Middle frontal gyrus (tissue), 1 donor: ENCODE measurements at regions not wholly inside any gene's neighbourhood (a gene's known extent, or its start where the extent isn't known, plus 50 kb on each side); places are given as distances from the start of the nearest gene placed in this dataset.
"Not testable (repeated sequence)": the region's sequence is repeated elsewhere in the genome, so short reads cannot be mapped to it uniquely, and the experiment has no call there.

ENCODE experiments used
- DNase-seq: peaks from one replicate; pipeline ENCODE4 v3.0.0-alpha.2; 2015; ENCODE audit warnings: low spot score; ENCODE audit errors: extremely low spot score

DNA sequence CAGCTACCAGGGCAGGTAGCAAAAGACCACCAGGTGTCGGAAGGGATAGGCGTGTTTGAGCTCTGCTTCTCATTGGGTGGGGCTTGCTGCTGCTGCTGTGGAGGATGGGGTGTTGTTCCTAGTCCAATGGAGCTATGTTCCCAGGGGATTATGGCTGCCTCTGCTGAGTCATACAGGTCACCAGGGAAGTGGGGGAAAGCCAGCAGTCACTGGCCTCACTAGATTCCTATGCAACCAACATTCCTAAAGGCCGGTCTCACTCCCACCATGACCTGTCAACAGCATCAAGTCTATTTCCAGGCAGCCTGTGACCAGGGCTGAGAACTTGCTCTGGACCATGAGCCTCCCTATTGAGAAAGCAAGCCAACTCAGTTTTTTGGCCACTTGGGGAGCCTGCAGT, 1160.8 kb downstream of the REEP3 start:
- DNase-seq, result no peak

DNA sequence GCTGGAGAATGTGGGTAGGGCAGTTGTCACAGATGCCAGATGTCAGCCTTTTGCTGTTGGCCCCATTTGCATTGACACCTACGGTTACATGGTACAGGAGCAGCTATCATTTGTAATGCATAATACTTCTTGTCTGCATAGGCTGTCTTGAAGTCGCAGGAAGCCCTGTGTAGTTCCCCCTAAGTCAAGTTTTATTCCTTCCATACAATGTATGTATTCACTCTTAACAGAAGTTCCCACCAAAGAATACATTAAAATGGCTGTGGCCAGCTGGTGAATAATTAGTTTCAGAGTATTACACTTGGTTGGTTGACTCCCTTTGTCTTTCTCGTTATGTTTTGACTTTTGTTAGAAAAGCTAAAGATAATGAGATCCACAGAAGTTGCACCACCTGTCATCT, 1169.0 kb downstream of the REEP3 start:
- no peak for DNase-seq

DNA sequence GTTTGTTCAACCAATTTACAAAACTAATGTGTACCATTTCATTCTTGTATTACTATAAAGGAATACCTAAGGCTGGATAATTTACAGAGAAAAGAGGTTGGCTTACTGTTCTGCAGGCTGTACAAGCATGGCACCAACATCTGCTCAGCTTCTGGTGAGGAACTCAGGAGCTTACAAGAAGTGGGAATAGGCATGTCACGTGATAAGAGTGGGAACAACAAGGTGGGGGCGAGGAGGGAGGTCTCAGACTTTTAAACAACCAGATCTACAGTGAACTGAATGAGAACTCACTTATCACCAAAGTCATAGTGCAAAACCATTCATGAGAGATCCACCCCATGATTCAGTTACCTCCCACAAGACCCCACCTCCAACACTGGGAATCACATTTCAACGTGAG, 1178.0 kb downstream of the REEP3 start:
- DNase-seq, result no peak

- not testable (repeated sequence) for DNase-seq
Observed at GRCh38 chr10:64702086-64702485, 1180.9 kb downstream of the REEP3 start.

DNA sequence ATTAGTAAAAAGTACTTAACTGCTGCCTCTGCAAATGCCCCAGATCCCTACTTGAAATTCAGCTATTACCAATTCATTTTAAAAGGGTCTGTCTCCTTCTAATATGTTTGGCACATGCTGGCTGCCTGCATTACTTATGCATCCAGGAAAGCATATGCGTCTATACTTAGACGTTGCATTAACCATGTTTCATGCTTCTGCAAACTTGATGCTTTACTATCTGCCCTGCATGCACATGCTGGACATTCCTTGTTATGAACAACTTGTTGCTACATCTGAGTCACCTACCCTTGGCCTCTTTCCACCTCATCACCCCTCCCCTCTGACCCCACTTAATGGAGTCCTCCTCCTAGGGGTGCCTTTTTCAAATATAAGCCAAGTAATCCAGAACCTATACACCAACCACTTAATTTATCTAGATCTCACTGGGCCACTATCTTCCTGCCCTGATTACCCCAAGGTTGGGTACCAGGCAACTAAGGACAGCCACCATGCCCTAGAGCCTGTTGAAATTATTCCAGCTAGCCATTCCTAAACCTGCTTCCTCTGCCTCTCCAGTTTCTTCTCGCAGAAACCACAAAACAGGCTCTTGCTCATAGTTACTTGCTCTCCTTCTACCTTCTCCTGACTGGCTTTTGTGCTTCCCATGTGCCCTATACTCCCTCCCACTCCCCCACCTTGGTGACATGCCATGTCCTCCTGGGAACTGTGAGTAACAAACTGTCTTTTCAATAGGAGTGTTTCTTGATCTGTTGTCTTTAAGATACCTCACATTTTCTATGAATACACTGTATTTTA, 1187.9 kb downstream of the REEP3 start:
- DNase-seq, result no peak

- DNase-seq, result no peak
Observed at GRCh38 chr10:64726466-64726865, 1205.3 kb downstream of the REEP3 start.

DNA sequence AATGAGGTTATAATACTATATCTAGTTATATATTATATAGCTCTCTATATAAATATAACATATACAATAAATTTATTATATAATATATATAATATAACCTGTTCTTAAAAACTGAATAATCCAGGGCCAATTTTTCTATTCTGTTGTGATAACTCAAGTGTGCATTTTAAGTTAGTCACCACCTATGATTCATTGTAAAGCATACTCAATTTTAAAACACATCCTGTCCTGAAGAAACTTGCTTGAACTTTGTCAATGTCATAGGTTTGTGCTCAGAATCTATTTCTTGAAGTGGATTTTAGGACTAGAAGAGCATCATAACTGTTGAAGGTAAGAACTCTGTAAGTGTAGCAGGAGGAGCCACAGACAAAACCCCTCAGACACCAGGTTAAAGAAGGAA, 1209.8 kb downstream of the REEP3 start:
- DNase-seq, result no peak

- no peak for DNase-seq
Observed at GRCh38 chr10:64732372-64732957, 1211.3 kb downstream of the REEP3 start.

GRCh38 chr10:64733980-64734379, 1212.8 kb downstream of the REEP3 start:
- no peak for DNase-seq

- DNase-seq, result no peak
Observed at GRCh38 chr10:64738462-64738861, 1217.3 kb downstream of the REEP3 start.

- DNase-seq, result no peak
Observed at GRCh38 chr10:64745565-64745964, 1224.4 kb downstream of the REEP3 start.

DNA sequence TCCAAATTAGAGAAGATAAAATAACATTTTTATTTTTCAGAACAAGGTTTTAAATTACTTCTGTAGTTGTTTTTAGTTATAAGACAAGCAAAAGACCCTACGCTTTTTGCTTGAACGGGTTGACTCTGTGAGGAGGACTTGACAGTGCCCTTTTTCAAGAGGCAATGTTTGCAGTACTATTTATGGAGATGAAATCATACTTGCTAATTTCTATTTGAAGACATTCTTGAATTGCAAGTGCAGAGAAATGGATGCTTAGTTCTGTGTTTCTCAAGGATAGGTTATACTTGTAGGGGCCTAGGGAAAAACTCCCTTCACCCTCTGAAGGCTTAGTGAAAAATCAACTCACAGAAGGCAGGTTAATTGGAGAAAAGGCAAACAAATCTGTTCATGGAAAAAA, 1229.5 kb downstream of the REEP3 start:
- no peak for DNase-seq

GRCh38 chr10:64753516-64753915, 1232.3 kb downstream of the REEP3 start:
- DNase-seq, result no peak

GRCh38 chr10:64760371-64760770, 1239.2 kb downstream of the REEP3 start:
- no peak for DNase-seq

DNA sequence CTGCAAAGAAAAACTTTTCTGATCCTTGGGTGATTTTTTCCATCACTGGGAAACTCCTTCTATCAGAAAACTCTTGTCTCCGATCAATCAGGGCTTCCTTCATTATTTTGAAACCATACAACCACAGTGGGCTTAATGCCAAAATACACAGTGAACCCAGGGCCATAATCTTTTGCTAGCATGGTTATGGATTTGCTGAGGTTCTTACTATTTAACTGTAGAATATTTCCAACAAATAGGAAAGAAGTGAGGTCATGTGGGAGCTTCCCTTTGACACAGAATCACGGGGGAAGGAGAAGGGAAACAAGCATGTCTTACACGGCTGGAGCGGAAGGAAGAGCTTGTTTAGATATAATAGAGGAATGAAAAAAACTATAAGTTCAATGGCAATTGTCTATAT, 1241.7 kb downstream of the REEP3 start:
- no peak for DNase-seq

DNA sequence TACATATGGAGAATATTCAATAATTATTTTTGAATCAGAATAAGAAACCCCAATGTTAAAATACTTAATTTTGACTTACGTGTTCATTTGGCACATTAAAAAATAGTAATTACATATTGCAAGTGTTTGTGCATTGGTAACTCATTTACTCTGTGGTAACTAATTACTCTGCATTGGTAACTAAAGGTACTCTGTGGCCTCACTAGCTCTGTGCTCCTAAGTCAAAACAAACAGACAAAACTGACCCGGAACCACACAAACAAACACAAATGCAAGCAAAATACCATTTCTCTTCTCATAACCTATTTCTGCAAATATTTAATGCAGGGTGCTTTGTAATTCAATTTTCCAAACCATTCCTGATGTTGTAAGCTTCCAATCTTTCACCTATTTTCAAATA, 1244.3 kb downstream of the REEP3 start:
- no peak for DNase-seq

DNA sequence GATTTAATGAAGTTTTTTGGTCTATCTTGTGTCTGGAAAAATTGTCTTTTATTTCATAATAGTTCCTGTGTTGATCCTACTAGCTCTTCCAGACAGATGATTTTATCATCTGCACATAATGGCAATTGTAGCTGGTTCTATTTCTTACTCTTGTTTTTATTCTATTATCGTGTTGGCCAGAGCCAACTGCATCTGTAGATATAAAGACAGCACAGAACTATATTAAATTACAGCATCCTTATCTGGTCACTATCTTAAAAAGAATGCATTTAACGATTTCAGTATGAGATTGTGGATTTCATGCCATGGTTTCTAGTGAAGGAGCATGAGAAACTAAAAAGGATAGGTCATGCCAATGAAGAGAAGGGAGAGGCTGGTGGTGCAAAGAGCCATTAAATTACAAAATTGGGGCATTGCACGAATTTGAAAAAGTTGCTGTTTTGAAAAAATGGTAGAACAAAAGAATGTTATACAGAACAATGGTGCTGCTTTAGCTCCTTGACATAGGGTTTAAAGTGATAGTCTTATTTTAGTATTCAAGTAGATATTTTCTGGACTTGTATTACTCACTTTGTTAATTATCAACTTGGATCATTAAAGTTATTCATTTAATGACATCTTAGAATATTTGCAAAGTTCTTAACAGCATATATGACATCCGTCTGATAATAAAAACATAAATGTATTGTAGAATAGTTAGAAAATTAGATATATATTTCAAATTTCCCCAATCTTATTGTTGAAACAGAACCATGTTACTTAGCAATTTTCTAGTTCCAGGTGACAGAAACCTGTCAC, 1250.3 kb downstream of the REEP3 start:
- DNase-seq, result no peak

DNA sequence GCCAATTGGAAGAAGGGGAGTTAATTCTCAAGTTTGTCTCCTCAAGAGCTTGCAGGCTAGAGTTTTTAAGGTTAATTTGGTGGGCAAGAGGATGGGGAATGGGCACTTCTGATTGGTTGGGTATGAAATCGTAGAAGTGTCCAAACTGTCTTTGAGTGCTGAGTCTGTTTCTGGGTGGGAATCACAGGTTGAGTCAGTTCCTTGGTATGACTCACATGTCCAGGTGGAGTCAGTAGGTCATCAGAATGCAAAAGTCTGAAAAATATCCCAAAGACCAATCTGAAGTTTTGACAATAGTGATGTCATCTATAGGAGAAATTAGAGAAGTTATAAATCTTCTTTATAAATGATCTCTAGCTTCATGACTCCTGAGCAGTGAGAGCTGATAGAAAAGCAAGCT, 1252.2 kb downstream of the REEP3 start:
- DNase-seq, result no peak

DNA sequence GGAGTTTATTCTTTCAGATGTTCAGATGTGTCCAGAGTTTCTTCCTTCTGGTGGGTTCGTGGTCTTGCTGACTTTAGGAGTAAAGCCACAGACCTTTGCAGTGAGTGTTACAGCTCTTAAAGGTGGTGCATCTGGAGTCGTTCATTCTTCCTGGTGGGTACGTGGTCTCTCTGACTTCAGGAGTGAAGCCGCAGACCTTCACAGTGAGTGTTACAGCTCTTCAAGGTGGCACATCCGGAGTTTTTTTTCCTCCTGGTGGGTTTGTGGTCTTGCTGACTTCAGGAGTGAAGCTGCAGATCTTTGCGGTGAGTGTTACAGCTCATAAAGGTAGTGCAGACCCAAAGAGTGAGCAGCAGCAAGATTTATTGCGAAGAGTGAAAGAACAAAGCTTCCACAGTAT, 1263.2 kb downstream of the REEP3 start:
- not testable (repeated sequence) for DNase-seq

GRCh38 chr10:64785816-64786215, 1264.6 kb downstream of the REEP3 start:
- no peak for DNase-seq

DNA sequence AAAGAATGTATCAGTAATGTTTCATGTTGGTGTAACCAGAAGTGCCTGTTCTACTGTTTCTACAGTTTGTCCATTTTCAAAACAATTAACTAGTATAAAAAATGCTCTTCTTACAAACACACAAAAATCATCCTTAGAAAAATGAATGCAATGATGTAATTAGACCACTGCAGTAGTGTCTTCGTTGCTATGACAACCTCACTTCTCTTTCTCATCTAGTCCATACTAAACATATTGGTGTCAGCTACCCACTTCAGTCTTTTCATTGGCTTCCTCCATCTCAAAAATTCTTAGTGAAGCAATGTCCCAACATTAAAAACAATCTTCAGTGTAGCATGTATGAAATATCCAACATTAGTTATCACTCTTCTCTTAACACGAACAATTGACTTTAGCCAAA, 1265.8 kb downstream of the REEP3 start:
- DNase-seq, result no peak

DNA sequence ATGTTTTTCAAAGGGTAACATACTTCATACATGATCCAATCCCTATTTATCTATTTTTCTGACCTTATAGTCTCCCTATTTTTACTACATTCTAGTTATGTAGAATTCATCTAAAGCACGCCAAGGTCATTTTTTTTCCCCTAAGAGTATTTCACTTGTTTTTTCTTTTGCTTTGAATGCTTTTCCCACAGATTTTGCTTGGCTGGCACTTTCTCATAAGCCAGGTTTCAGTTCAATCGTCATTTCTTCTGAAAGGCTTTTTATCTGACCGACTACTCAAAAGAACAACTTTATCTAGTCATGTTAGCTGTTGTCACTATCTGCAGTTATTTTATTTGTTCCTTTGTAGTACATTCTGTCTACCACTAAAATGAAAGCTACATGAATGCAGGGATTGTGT, 1274.6 kb downstream of the REEP3 start:
- DNase-seq, result no peak
